SJCRH30 (cell line): ENCODE measurements at regions not wholly inside any gene's neighbourhood (a gene's known extent, or its start where the extent isn't known, plus 50 kb on each side); places are given as distances from the start of the nearest gene placed in this dataset.
"Not testable (repeated sequence)": the region's sequence is repeated elsewhere in the genome, so short reads cannot be mapped to it uniquely, and the experiment has no call there.

ENCODE experiments used
- DNase-seq, 2 experiments: peaks; one replicate each; pipeline ENCODE4 v3.0.0-alpha.2; 2015 to 2020
- H3K27ac ChIP-seq: fragments of 250-450 bp; sonication (Bioruptor Pico); 2 replicates; pipeline ENCODE4 v1.5.1; 2020; ENCODE audit warnings: mild to moderate bottlenecking, moderate library complexity
- H3K27me3 ChIP-seq: fragments of 250-450 bp; sonication (Bioruptor Pico); 2 replicates; pipeline ENCODE4 v1.5.1; 2020; ENCODE audit warnings: mild to moderate bottlenecking, moderate library complexity
- H3K36me3 ChIP-seq: fragments of 250-450 bp; sonication (Bioruptor Pico); 2 replicates; pipeline ENCODE4 v1.5.1; 2020; ENCODE audit warnings: mild to moderate bottlenecking, moderate library complexity
- H3K4me1 ChIP-seq: fragments of 250-450 bp; sonication (Bioruptor Pico); 2 replicates; pipeline ENCODE4 v1.5.1; 2020; ENCODE audit warnings: mild to moderate bottlenecking, moderate library complexity
- H3K4me3 ChIP-seq: fragments of 250-450 bp; sonication (Bioruptor Pico); 2 replicates; pipeline ENCODE4 v1.5.1; 2020; ENCODE audit warnings: mild to moderate bottlenecking, moderate library complexity
- H3K9me3 ChIP-seq: fragments of 250-450 bp; sonication (Bioruptor Pico); replicated peaks from 2 replicates; pipeline ENCODE4 v1.5.1; 2020; ENCODE audit warnings: mild to moderate bottlenecking, moderate library complexity

DNA sequence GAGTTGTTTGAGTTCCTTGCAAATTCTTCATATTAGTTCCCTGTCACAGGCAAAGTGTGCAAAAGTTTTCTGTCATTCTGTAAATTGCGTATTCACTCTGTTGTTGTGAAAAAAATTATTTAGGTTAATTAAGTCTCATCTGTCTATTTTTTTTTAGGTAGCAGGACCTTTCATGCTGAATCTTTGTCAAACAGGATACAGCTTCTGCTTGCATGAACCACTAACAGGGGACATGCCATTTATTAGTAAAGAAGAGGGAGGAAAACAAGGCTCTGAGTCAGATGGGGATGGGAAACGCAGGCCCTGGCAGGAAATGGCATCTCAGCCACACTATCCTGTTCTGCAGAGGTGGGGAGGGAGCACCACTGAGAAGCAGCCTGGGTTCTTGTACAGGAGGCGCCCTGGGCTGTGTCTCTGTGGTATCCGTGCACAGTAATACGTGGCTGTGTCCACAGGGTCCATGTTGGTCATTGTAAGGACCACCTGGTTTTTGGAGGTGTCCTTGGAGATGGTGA is 1243.8 kb downstream of the TMEM121 start:
- not testable (repeated sequence) for H3K4me3 ChIP-seq, H3K4me1 ChIP-seq, H3K27me3 ChIP-seq, H3K9me3 ChIP-seq, DNase-seq, H3K36me3 ChIP-seq, H3K27ac ChIP-seq

DNA sequence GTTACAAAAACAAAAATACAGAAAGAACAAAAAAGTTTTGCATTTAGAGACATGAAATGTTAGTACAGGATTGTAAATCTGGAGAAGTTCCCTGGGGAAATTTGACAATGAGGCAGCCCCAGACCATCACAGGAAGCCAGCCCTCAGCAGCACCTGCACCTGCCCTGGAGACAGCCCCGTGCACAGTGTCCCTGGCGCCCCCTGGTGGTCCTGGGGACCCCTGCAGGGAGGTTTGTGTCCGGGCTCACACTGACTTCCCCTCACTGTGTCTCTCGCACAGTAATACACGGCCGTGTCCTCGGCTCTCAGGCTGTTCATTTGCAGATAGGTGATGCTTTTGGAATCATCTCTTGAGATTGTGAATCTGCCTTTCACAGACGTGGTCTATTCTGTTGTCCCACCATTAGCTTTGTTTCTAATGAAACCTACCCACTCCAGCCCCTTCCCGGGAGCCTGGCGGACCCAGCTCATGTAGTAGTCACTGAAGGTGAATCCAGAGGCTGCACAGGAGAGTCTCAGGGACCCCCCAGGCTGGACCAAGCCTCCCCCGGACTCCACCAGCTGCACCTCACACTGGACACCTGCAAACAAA is 1248.6 kb downstream of the TMEM121 start:
- DNase-seq, result peak; percentile 40 to 55
- H3K4me1 ChIP-seq, result not testable (repeated sequence)

GRCh38 chr14:106776395-106776983 is 1250.1 kb downstream of the TMEM121 start:
- no peaks in the 10 kb centered on the region for H3K9me3 ChIP-seq
- peaks cover 2% of the 10 kb centered on the region; the same call in 1 of the 2 replicates for H3K27me3 ChIP-seq
- H3K27ac ChIP-seq, result no peak overlapping the region
- H3K36me3 ChIP-seq, result no peaks in the 10 kb centered on the region
- no peak overlapping the region for H3K4me3 ChIP-seq
- DNase-seq, result no peak
- no peaks in the 10 kb centered on the region for H3K4me1 ChIP-seq

More for the DNA sequence above, 1248.6 kb downstream of the TMEM121 start:
- not testable (repeated sequence) for H3K27ac ChIP-seq, H3K36me3 ChIP-seq, H3K4me3 ChIP-seq, H3K27me3 ChIP-seq, H3K9me3 ChIP-seq

- no peak overlapping the region for H3K4me3 ChIP-seq
- no peak overlapping the region for H3K27ac ChIP-seq
- H3K4me1 ChIP-seq, result no peaks in the 10 kb centered on the region
- no peaks in the 10 kb centered on the region for H3K36me3 ChIP-seq
- no peaks in the 10 kb centered on the region for H3K9me3 ChIP-seq
- DNase-seq, result no peak
- H3K27me3 ChIP-seq, result peaks cover 6% of the 10 kb centered on the region; the same call in 1 of the 2 replicates
Observed at GRCh38 chr14:106778986-106779385, 1252.6 kb downstream of the TMEM121 start.

GRCh38 chr14:106786697-106787096 is 1260.3 kb downstream of the TMEM121 start:
- no peak overlapping the region for H3K4me3 ChIP-seq
- no peak overlapping the region for H3K27ac ChIP-seq
- H3K9me3 ChIP-seq, result no peaks in the 10 kb centered on the region
- H3K36me3 ChIP-seq, result no peaks in the 10 kb centered on the region
- H3K4me1 ChIP-seq, result no peaks in the 10 kb centered on the region
- 0 out of 2 replicates have a peak, but pooled peaks cover 3% of the 10 kb centered on the region for H3K27me3 ChIP-seq
- no peak for DNase-seq

DNA sequence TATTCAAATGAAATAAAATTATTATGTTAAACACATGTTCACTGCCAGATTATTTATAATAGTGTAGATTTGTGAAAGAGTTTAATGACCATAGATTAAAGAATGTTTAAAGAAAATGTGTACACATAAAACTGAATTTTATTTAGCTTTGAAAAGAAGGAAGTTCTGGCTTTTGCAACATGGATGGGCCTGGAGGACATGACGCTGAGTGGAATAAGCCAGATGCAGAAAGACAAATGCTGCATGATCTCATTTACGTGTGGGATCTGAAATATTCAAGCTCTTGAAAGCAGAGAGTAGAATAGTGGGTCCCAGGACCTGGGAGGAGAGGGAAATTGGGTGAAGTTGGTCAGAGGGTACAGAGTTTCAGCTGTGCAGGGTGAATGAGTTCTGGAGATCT is 1261.2 kb downstream of the TMEM121 start:
- Histone ChIP-seq H3K9me3 (no peaks in the 10 kb centered on the region), H3K4me1 (no peaks in the 10 kb centered on the region), H3K36me3 (no peaks in the 10 kb centered on the region), H3K27ac (no peak overlapping the region), H3K27me3 (0 out of 2 replicates have a peak, but pooled peaks cover 3% of the 10 kb centered on the region), H3K4me3 (no peak overlapping the region)
- no peak for DNase-seq

- H3K27ac ChIP-seq, result no peak overlapping the region
- H3K27me3 ChIP-seq, result no peaks in the 10 kb centered on the region
Observed at GRCh38 chr14:106788534-106788933, 1262.2 kb downstream of the TMEM121 start.

DNA sequence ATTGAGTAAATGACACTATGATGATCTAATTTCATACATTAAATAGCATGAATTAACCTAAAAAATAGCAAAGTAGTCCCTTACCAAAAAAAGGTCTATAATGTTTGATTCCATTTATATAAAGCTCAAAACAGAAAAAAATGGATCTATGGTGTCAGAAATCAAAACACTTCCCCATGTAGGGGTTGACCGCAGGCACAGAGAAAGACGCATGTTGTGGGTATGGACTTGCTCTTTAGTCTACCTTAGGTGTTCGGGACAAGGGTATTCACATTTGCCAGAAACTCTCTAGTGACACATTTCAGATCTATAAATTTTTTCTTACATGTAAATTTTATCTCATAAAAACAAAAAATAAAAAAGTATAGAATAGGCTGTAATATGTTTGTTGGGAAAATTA is 1262.9 kb downstream of the TMEM121 start:
- H3K27ac ChIP-seq, result no peak overlapping the region
- H3K27me3 ChIP-seq, result no peaks in the 10 kb centered on the region
- H3K36me3 ChIP-seq, result no peaks in the 10 kb centered on the region
- no peaks in the 10 kb centered on the region for H3K4me1 ChIP-seq
- no peak for DNase-seq
- no peaks in the 10 kb centered on the region for H3K9me3 ChIP-seq
- no peak overlapping the region for H3K4me3 ChIP-seq

More at GRCh38 chr14:106788534-106788933, 1262.2 kb downstream of the TMEM121 start:
- H3K4me1 ChIP-seq, result no peaks in the 10 kb centered on the region
- no peaks in the 10 kb centered on the region for H3K9me3 ChIP-seq
- no peaks in the 10 kb centered on the region for H3K36me3 ChIP-seq
- no peak overlapping the region for H3K4me3 ChIP-seq
- peak in 1 of 2 experiments; percentile 12 for DNase-seq

DNA sequence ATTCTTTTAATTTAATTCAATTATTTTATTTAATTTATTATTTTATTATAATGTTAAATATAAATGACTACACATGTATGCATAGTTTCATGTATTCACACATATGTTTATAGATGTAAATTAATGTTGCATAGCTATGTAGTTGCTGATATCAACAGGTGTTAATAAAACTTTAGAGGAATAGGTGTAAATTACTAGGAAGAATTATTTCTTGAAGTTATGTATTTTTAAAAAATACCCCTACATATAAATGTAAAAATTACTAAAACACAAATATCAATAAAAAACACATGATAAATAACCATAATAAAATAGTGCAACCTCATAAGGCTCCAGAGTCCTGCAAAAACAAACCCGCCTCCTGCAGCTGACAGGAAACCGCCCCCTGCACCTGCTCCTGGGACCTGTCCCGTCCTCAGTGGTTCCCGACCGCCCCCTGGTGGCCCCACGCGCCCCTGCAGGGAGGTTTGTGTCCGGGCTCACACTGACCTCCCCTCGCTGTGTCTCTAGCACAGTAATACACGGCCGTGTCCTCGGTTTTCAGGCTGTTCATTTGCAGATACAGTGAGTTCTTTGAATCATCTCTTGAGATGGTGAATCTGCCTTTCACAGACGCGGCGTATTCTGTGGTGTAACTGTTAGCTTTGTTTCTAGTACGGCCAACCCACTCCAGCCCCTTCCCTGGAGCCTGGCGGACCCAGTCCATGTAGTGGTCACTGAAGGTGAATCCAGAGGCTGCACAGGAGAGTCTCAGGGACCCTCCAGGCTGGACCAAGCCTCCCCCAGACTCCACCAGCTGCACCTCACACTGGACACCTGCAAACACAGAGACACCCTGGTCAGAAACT is 1264.0 kb downstream of the TMEM121 start:
- no peak overlapping the region for H3K4me3 ChIP-seq
- H3K27ac ChIP-seq, result no peak overlapping the region
- H3K9me3 ChIP-seq, result no peaks in the 10 kb centered on the region
- H3K4me1 ChIP-seq, result no peaks in the 10 kb centered on the region
- peak; percentile 82 to 83 for DNase-seq
- H3K27me3 ChIP-seq, result no peaks in the 10 kb centered on the region
- H3K36me3 ChIP-seq, result no peaks in the 10 kb centered on the region

GRCh38 chr14:106792543-106792942 is 1266.2 kb downstream of the TMEM121 start:
- Histone ChIP-seq H3K36me3 (no peaks in the 10 kb centered on the region), H3K9me3 (no peaks in the 10 kb centered on the region), H3K4me3 (no peak overlapping the region), H3K4me1 (no peaks in the 10 kb centered on the region), H3K27ac (no peak overlapping the region), H3K27me3 (no peaks in the 10 kb centered on the region)
- no peak for DNase-seq

- not testable (repeated sequence) for H3K27ac ChIP-seq, H3K4me1 ChIP-seq, H3K9me3 ChIP-seq, DNase-seq, H3K27me3 ChIP-seq, H3K36me3 ChIP-seq, H3K4me3 ChIP-seq
Observed at GRCh38 chr14:106798166-106798565, 1271.8 kb downstream of the TMEM121 start.

DNA sequence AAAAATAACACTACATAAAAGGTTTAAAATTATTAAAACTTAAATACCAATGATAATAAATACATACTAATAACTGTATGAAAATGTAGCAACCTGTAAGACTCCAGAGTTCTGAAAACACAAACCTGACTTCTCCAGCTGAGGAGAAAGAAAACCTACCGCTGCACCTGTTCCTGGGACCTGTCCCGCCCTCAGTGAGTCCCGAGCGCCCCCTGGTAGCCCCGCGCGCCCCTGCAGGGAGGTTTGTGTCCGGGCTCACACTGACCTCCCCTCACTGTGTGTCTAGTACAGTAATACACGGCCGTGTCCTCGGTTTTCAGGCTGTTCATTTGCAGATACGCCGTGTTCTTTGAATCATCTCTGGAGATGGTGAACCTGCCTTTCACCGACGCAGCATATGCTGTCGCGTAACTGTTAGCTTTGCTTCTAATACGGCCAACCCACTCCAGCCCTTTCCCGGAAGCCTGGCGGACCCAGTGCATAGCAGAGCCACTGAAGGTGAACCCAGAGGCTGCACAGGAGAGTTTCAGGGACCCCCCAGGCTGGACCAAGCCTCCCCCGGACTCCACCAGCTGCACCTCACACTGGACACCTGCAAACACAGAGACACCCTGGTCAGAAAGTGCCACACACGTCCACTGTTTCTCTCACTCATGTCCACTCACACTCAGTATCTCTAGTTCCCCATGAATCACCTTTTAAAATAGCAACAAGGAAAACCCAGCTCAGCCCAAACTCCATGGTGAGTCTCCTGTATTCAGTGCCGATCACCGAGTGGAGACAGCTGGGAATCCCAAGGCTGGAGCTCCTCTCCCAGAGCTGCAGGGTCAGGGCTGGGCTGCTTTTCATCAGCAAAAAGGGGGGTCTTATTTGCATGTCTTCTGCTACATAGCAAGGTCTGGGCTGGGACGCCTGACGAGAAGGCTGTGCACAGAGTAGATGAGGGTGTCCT is 1276.3 kb downstream of the TMEM121 start:
- DNase-seq, result peak; percentile 25 to 38
- Histone ChIP-seq H3K4me3 (no peak overlapping the region), H3K4me1 (no peaks in the 10 kb centered on the region), H3K9me3 (no peaks in the 10 kb centered on the region), H3K27ac (no peak overlapping the region), H3K36me3 (no peaks in the 10 kb centered on the region), H3K27me3 (no peaks in the 10 kb centered on the region)

GRCh38 chr14:106803379-106803778 is 1277.0 kb downstream of the TMEM121 start:
- no peaks in the 10 kb centered on the region for H3K4me1 ChIP-seq
- no peak overlapping the region for H3K4me3 ChIP-seq
- H3K27ac ChIP-seq, result no peak overlapping the region
- no peaks in the 10 kb centered on the region for H3K9me3 ChIP-seq
- H3K27me3 ChIP-seq, result no peaks in the 10 kb centered on the region
- H3K36me3 ChIP-seq, result no peaks in the 10 kb centered on the region
- DNase-seq, result no peak

- no peak overlapping the region for H3K4me3 ChIP-seq
- no peaks in the 10 kb centered on the region for H3K4me1 ChIP-seq
- no peaks in the 10 kb centered on the region for H3K27me3 ChIP-seq
- DNase-seq, result no peak
- no peak overlapping the region for H3K27ac ChIP-seq
- no peaks in the 10 kb centered on the region for H3K36me3 ChIP-seq
- H3K9me3 ChIP-seq, result no peaks in the 10 kb centered on the region
Observed at GRCh38 chr14:106807493-106807892, 1281.1 kb downstream of the TMEM121 start.
